ENCODE measurements at regions not wholly inside any gene's neighbourhood (a gene's known extent, or its start where the extent isn't known, plus 50 kb on each side); places are given as distances from the start of the nearest gene placed in this dataset.
"Not testable (repeated sequence)": the region's sequence is repeated elsewhere in the genome, so short reads cannot be mapped to it uniquely, and the experiment has no call there.

GRCh38 chr7:138221388-138221787, 145.1 kb downstream of the AKR1D1 start:
- not testable (repeated sequence) for DNase-seq

- DNase-seq, result no peak
These were observed 147.2 kb downstream of the AKR1D1 start for GRCh38 chr7:138223402-138223879.

GRCh38 chr7:138226001-138226476, 149.8 kb downstream of the AKR1D1 start:
- DNase-seq, result peak; percentile 32

GRCh38 chr7:138226745-138227279, 150.6 kb downstream of the AKR1D1 start:
- DNase-seq, result no peak

- DNase-seq, result no peak
These were observed 151.9 kb downstream of the AKR1D1 start for GRCh38 chr7:138228119-138228518.

GRCh38 chr7:138228769-138229168, 152.5 kb downstream of the AKR1D1 start:
- no peak for DNase-seq

- DNase-seq, result no peak
These were observed 156.9 kb downstream of the AKR1D1 start for GRCh38 chr7:138233189-138233588.

GRCh38 chr7:138235207-138235606, 158.9 kb downstream of the AKR1D1 start:
- DNase-seq, result no peak

GRCh38 chr7:138237995-138238394, 161.7 kb downstream of the AKR1D1 start:
- no peak for DNase-seq

- no peak for DNase-seq
These were observed 162.7 kb downstream of the AKR1D1 start for GRCh38 chr7:138238734-138239659.

GRCh38 chr7:138243430-138243829, 167.2 kb downstream of the AKR1D1 start:
- DNase-seq, result peak; percentile 91

- no peak for DNase-seq
These were observed 167.6 kb downstream of the AKR1D1 start for GRCh38 chr7:138243836-138244235.

- no peak for DNase-seq
These were observed 168.3 kb downstream of the AKR1D1 start for GRCh38 chr7:138244606-138245005.

GRCh38 chr7:138245216-138245615, 169.0 kb downstream of the AKR1D1 start:
- peak; percentile 28 for DNase-seq

- DNase-seq, result peak; percentile 33
These were observed 169.4 kb downstream of the AKR1D1 start for GRCh38 chr7:138245682-138246081.

GRCh38 chr7:138246428-138246827, 170.2 kb downstream of the AKR1D1 start:
- no peak for DNase-seq

GRCh38 chr7:138247081-138247480, 170.8 kb downstream of the AKR1D1 start:
- no peak for DNase-seq

- no peak for DNase-seq
These were observed 171.5 kb downstream of the AKR1D1 start for GRCh38 chr7:138247568-138248333.

GRCh38 chr7:138248609-138249008, 172.3 kb downstream of the AKR1D1 start:
- no peak for DNase-seq

GRCh38 chr7:138249975-138250374, 173.7 kb downstream of the AKR1D1 start:
- DNase-seq, result no peak

- not testable (repeated sequence) for DNase-seq
These were observed 176.4 kb downstream of the AKR1D1 start for GRCh38 chr7:138252666-138253065.

- DNase-seq, result no peak
These were observed 178.2 kb downstream of the AKR1D1 start for GRCh38 chr7:138254444-138254843.

- no peak for DNase-seq
These were observed 181.4 kb downstream of the AKR1D1 start for GRCh38 chr7:138257459-138258196.
